ENCODE measurements at regions not wholly inside any gene's neighbourhood (a gene's known extent, or its start where the extent isn't known, plus 50 kb on each side); places are given as distances from the start of the nearest gene placed in this dataset.
"Not testable (repeated sequence)": the region's sequence is repeated elsewhere in the genome, so short reads cannot be mapped to it uniquely, and the experiment has no call there.

DNA sequence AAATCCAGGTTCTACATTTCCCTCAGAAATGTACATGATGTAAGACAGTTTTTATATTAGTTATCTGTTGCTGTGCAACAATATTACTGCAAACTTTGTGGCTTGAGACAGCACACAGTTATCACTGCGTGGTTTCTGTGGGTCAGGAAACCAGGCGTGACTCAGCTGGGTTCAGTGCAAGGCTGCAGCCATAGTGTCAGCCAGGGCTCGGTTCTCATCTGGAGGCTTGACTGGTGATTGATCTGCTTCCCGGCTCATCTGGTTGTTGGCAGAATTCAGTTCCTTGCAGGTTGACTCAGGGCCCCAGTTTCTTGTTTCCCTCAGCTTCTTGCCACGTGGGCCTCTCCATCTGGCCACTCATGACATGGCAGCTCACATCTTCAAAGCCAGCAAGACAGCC is 146.8 kb upstream of the ROPN1B start:
- not testable (repeated sequence) for TF ChIP-seq POLR2A (IDR thresholded peaks at IDR 0.05; ENCODE audit: borderline replicate concordance, extremely low read depth, insufficient read depth, insufficient read length); ZNF274 (IDR thresholded peaks at IDR 0.05; ENCODE audit: low read depth, low read length); RAD21 (IDR thresholded peaks at IDR 0.05; ENCODE audit: low read depth); JUND (IDR thresholded peaks at IDR 0.05); EZH2 (IDR thresholded peaks at IDR 0.05); TCF7L2 (IDR thresholded peaks at IDR 0.05; ENCODE audit: borderline replicate concordance, extremely low read depth, insufficient read depth, insufficient read length); POLR2AphosphoS5 (IDR thresholded peaks at IDR 0.05; ENCODE audit: low read depth, low read length); EZH2phosphoT487 (IDR thresholded peaks at IDR 0.05; ENCODE audit: borderline replicate concordance); SRF (IDR thresholded peaks at IDR 0.05; ENCODE audit: low read depth); YY1 (IDR thresholded peaks at IDR 0.05; ENCODE audit: extremely low read depth, insufficient replicate concordance, low read depth, low read length)
- TF ChIP-seq, protein P1, sequence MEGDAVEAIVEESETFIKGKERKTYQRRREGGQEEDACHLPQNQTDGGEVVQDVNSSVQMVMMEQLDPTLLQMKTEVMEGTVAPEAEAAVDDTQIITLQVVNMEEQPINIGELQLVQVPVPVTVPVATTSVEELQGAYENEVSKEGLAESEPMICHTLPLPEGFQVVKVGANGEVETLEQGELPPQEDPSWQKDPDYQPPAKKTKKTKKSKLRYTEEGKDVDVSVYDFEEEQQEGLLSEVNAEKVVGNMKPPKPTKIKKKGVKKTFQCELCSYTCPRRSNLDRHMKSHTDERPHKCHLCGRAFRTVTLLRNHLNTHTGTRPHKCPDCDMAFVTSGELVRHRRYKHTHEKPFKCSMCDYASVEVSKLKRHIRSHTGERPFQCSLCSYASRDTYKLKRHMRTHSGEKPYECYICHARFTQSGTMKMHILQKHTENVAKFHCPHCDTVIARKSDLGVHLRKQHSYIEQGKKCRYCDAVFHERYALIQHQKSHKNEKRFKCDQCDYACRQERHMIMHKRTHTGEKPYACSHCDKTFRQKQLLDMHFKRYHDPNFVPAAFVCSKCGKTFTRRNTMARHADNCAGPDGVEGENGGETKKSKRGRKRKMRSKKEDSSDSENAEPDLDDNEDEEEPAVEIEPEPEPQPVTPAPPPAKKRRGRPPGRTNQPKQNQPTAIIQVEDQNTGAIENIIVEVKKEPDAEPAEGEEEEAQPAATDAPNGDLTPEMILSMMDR (IDR thresholded peaks at IDR 0.05 in 2 of 3, conservative IDR thresholded peaks at IDR 0.05 in 1 of 3; ENCODE audit: borderline replicate concordance in 1 of 3, insufficient read depth in 1 of 3, low read depth in 2 of 3, low read length in 2 of 3): not testable (repeated sequence)
- TF ChIP-seq, protein P2, sequence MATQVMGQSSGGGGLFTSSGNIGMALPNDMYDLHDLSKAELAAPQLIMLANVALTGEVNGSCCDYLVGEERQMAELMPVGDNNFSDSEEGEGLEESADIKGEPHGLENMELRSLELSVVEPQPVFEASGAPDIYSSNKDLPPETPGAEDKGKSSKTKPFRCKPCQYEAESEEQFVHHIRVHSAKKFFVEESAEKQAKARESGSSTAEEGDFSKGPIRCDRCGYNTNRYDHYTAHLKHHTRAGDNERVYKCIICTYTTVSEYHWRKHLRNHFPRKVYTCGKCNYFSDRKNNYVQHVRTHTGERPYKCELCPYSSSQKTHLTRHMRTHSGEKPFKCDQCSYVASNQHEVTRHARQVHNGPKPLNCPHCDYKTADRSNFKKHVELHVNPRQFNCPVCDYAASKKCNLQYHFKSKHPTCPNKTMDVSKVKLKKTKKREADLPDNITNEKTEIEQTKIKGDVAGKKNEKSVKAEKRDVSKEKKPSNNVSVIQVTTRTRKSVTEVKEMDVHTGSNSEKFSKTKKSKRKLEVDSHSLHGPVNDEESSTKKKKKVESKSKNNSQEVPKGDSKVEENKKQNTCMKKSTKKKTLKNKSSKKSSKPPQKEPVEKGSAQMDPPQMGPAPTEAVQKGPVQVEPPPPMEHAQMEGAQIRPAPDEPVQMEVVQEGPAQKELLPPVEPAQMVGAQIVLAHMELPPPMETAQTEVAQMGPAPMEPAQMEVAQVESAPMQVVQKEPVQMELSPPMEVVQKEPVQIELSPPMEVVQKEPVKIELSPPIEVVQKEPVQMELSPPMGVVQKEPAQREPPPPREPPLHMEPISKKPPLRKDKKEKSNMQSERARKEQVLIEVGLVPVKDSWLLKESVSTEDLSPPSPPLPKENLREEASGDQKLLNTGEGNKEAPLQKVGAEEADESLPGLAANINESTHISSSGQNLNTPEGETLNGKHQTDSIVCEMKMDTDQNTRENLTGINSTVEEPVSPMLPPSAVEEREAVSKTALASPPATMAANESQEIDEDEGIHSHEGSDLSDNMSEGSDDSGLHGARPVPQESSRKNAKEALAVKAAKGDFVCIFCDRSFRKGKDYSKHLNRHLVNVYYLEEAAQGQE (IDR thresholded peaks at IDR 0.05; ENCODE audit: low read depth): not testable (repeated sequence)
